ENCODE measurements at regions not wholly inside any gene's neighbourhood (a gene's known extent, or its start where the extent isn't known, plus 50 kb on each side); places are given as distances from the start of the nearest gene placed in this dataset.
"Not testable (repeated sequence)": the region's sequence is repeated elsewhere in the genome, so short reads cannot be mapped to it uniquely, and the experiment has no call there.

- FAIRE-seq; DNase-seq (ENCODE audit: insufficient read length, low spot score): not testable (repeated sequence)
Measured at GRCh38 chr10:61818251-61818650, 83.2 kb upstream of the ARID5B start.

- no peak for FAIRE-seq
- no peak for DNase-seq (ENCODE audit: insufficient read length, low spot score)
- TF ChIP-seq PAX5 (IDR thresholded peaks at IDR 0.05; ENCODE audit: insufficient read depth, low read length, severe bottlenecking): no peak
- TF ChIP-seq POLR2A (IDR thresholded peaks at IDR 0.05; ENCODE audit: low read depth, low read length): no peak
- no peak for TF ChIP-seq SPI1 (IDR thresholded peaks at IDR 0.05; ENCODE audit: low read depth, low read length)
- no peak for TF ChIP-seq POLR2AphosphoS5 (IDR thresholded peaks at IDR 0.05; ENCODE audit: low read depth, low read length)
- no peak for TF ChIP-seq POU2F2 (IDR thresholded peaks at IDR 0.05; ENCODE audit: low read depth, low read length)
Measured at GRCh38 chr10:61819208-61819607, 82.3 kb upstream of the ARID5B start.

- no peak for DNase-seq (ENCODE audit: insufficient read length, low spot score)
- no peak for FAIRE-seq
- TF ChIP-seq POLR2AphosphoS5 (IDR thresholded peaks at IDR 0.05; ENCODE audit: low read depth, low read length) (no peak), SPI1 (IDR thresholded peaks at IDR 0.05; ENCODE audit: low read depth, low read length) (no peak), POU2F2 (IDR thresholded peaks at IDR 0.05; ENCODE audit: low read depth, low read length) (no peak), TAF1 (IDR thresholded peaks at IDR 0.05; ENCODE audit: low read depth, low read length) (no peak), POLR2A (IDR thresholded peaks at IDR 0.05; ENCODE audit: low read depth, low read length) (no peak), PAX5 (IDR thresholded peaks at IDR 0.05; ENCODE audit: insufficient read depth, low read length, severe bottlenecking) (no peak)
Measured at GRCh38 chr10:61821153-61821552, 80.3 kb upstream of the ARID5B start.

DNA sequence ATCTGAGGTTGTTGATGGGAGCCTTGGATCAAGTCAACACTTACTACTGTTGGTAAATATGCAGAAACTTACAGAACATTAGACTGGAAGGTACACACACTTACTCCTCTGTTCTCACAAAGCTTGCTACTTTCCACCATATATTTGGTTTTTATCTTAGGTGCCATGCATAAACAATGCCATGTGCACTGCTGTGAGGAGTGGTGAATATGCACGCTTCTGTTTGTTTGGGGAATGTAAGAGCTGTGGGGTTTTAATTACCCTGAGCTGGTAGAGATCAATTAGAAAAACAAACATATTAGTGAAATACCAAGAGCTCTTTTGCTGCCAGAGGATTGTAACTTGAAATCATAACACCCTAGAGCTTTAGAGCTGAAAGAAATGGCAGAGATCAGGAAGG, 79.8 kb upstream of the ARID5B start:
- TF ChIP-seq POLR2AphosphoS5 (IDR thresholded peaks at IDR 0.05; ENCODE audit: low read depth, low read length) (no peak), POLR2A (IDR thresholded peaks at IDR 0.05; ENCODE audit: low read depth, low read length) (no peak), PAX5 (IDR thresholded peaks at IDR 0.05; ENCODE audit: insufficient read depth, low read length, severe bottlenecking) (no peak), SPI1 (IDR thresholded peaks at IDR 0.05; ENCODE audit: low read depth, low read length) (no peak), TAF1 (IDR thresholded peaks at IDR 0.05; ENCODE audit: low read depth, low read length) (no peak), POU2F2 (IDR thresholded peaks at IDR 0.05; ENCODE audit: low read depth, low read length) (no peak)
- FAIRE-seq: no peak
- no peak for DNase-seq (ENCODE audit: insufficient read length, low spot score)

DNA sequence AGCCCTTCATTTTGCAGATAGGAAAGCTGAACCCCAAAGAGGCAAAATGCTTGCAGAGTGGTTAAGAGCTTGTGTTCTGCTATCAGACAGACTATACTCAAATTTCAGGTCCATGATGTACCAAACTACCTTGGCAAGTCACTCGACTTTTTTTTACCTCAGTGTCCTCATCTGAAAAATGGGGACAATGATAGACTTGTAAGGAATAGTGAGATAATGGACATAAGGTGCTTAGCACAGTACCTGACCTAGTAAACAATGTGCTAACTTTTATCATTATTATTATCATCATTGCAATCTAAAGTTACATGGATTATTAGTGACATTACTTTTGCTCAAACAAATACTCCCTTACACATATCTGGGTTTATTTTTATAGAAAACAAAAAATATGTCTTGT, 79.4 kb upstream of the ARID5B start:
- no peak for TF ChIP-seq TAF1 (IDR thresholded peaks at IDR 0.05; ENCODE audit: low read depth, low read length)
- DNase-seq (ENCODE audit: insufficient read length, low spot score) (no peak), FAIRE-seq (no peak)

GRCh38 chr10:61822781-61823230, 78.7 kb upstream of the ARID5B start:
- TF ChIP-seq SPI1 (IDR thresholded peaks at IDR 0.05; ENCODE audit: low read depth, low read length) (no peak), PAX5 (IDR thresholded peaks at IDR 0.05; ENCODE audit: insufficient read depth, low read length, severe bottlenecking) (no peak), POU2F2 (IDR thresholded peaks at IDR 0.05; ENCODE audit: low read depth, low read length) (no peak), POLR2A (IDR thresholded peaks at IDR 0.05; ENCODE audit: low read depth, low read length) (no peak), TAF1 (IDR thresholded peaks at IDR 0.05; ENCODE audit: low read depth, low read length) (no peak), POLR2AphosphoS5 (IDR thresholded peaks at IDR 0.05; ENCODE audit: low read depth, low read length) (no peak)
- FAIRE-seq (no peak), DNase-seq (ENCODE audit: insufficient read length, low spot score) (no peak)

GRCh38 chr10:61825001-61825400, 76.5 kb upstream of the ARID5B start:
- FAIRE-seq (no peak), DNase-seq (ENCODE audit: insufficient read length, low spot score) (no peak)
- TF ChIP-seq PAX5 (IDR thresholded peaks at IDR 0.05; ENCODE audit: insufficient read depth, low read length, severe bottlenecking) (no peak), POLR2AphosphoS5 (IDR thresholded peaks at IDR 0.05; ENCODE audit: low read depth, low read length) (no peak), POLR2A (IDR thresholded peaks at IDR 0.05; ENCODE audit: low read depth, low read length) (no peak), TAF1 (IDR thresholded peaks at IDR 0.05; ENCODE audit: low read depth, low read length) (no peak), POU2F2 (IDR thresholded peaks at IDR 0.05; ENCODE audit: low read depth, low read length) (no peak), SPI1 (IDR thresholded peaks at IDR 0.05; ENCODE audit: low read depth, low read length) (no peak)

- FAIRE-seq (no peak), DNase-seq (ENCODE audit: insufficient read length, low spot score) (no peak)
- TF ChIP-seq POLR2AphosphoS5 (IDR thresholded peaks at IDR 0.05; ENCODE audit: low read depth, low read length): no peak
- no peak for TF ChIP-seq TAF1 (IDR thresholded peaks at IDR 0.05; ENCODE audit: low read depth, low read length)
- no peak for TF ChIP-seq SPI1 (IDR thresholded peaks at IDR 0.05; ENCODE audit: low read depth, low read length)
- TF ChIP-seq PAX5 (IDR thresholded peaks at IDR 0.05; ENCODE audit: insufficient read depth, low read length, severe bottlenecking): no peak
- no peak for TF ChIP-seq POU2F2 (IDR thresholded peaks at IDR 0.05; ENCODE audit: low read depth, low read length)
- TF ChIP-seq POLR2A (IDR thresholded peaks at IDR 0.05; ENCODE audit: low read depth, low read length): no peak
Measured at GRCh38 chr10:61825628-61826027, 75.9 kb upstream of the ARID5B start.

GRCh38 chr10:61828034-61828433, 73.5 kb upstream of the ARID5B start:
- FAIRE-seq (no peak), DNase-seq (ENCODE audit: insufficient read length, low spot score) (no peak)
- TF ChIP-seq SPI1 (IDR thresholded peaks at IDR 0.05; ENCODE audit: low read depth, low read length): no peak

GRCh38 chr10:61828788-61829187, 72.7 kb upstream of the ARID5B start:
- TF ChIP-seq TAF1 (IDR thresholded peaks at IDR 0.05; ENCODE audit: low read depth, low read length) (no peak), PAX5 (IDR thresholded peaks at IDR 0.05; ENCODE audit: insufficient read depth, low read length, severe bottlenecking) (no peak), POU2F2 (IDR thresholded peaks at IDR 0.05; ENCODE audit: low read depth, low read length) (no peak), POLR2AphosphoS5 (IDR thresholded peaks at IDR 0.05; ENCODE audit: low read depth, low read length) (no peak), POLR2A (IDR thresholded peaks at IDR 0.05; ENCODE audit: low read depth, low read length) (no peak), SPI1 (IDR thresholded peaks at IDR 0.05; ENCODE audit: low read depth, low read length) (no peak)
- DNase-seq (ENCODE audit: insufficient read length, low spot score) (no peak), FAIRE-seq (no peak)

All from GM12891 (cell line).